ENCODE measurements at regions not wholly inside any gene's neighbourhood (a gene's known extent, or its start where the extent isn't known, plus 50 kb on each side); places are given as distances from the start of the nearest gene placed in this dataset.

DNA sequence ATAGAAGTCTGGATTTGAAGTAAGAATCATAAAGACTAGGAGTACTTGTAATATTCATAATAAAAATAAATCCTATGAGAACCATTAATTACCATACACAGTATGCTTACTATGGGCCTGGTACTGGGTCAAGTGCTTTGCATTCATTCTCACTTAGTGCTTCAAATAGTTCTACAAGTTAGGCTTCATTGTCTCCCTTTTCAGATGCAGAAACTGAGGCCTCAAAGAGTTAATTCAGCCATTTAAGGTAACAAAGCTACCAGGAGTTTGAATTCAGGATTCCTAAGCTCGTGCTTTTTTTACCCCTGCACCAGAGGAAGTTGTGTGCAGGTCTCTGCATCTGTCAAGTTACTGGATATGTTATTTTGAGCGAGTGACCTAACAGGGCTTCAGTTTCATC, 1098.4 kb upstream of the EEF2KMT start:
- intact Hi-C loops (cut with DNase I) = no loop called here
- H3K9me3 ChIP-seq = no peaks in the 10 kb centered on the region
- WGBS = 17% methylated on average over 2 of the region's 2 CpGs

DNA sequence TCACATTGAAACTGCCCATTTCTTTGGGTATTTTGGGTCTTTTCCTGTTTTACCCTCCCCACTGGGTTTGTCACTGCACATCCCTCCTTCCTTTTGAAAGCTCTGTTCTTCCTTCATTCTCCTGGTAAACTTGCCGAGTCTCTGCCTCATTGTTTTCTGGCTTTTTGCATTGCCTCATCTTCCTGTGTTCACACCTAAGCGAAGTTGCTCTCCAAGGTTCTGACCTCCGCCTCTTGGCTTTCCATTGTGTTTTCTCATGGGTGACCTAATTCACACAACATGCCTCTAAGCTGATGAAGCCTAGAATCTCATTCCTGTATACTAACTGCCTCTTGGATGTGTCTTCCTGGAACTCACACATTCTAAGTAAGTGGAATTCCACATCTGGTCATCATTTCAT, 1096.1 kb upstream of the EEF2KMT start:
- no peak for TF ChIP-seq POLR2A (IDR thresholded peaks at IDR 0.05)
- no peak for TF ChIP-seq POLR2AphosphoS5 (IDR thresholded peaks at IDR 0.05)
- TF ChIP-seq, protein P1, sequence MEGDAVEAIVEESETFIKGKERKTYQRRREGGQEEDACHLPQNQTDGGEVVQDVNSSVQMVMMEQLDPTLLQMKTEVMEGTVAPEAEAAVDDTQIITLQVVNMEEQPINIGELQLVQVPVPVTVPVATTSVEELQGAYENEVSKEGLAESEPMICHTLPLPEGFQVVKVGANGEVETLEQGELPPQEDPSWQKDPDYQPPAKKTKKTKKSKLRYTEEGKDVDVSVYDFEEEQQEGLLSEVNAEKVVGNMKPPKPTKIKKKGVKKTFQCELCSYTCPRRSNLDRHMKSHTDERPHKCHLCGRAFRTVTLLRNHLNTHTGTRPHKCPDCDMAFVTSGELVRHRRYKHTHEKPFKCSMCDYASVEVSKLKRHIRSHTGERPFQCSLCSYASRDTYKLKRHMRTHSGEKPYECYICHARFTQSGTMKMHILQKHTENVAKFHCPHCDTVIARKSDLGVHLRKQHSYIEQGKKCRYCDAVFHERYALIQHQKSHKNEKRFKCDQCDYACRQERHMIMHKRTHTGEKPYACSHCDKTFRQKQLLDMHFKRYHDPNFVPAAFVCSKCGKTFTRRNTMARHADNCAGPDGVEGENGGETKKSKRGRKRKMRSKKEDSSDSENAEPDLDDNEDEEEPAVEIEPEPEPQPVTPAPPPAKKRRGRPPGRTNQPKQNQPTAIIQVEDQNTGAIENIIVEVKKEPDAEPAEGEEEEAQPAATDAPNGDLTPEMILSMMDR (IDR thresholded peaks at IDR 0.05) = no peak
- DNase-seq (ENCODE audit: low spot score) = no peak
- Histone ChIP-seq H3K4me1 (replicated peaks) (no peaks in the 10 kb centered on the region), H3K27ac (no peak overlapping the region), H3K36me3 (no peaks in the 10 kb centered on the region), H3K4me3 (no peak overlapping the region), H3K27me3 (replicated peaks; ENCODE audit: insufficient read depth) (no peaks in the 10 kb centered on the region), H3K9me3 (no peaks in the 10 kb centered on the region)
- WGBS = 17% methylated on average over 3 of the region's 3 CpGs
- intact Hi-C loops (cut with DNase I) = no loop called here

More for the DNA sequence above, 1098.4 kb upstream of the EEF2KMT start:
- no peak overlapping the region for H3K4me3 ChIP-seq
- no peaks in the 10 kb centered on the region for H3K36me3 ChIP-seq
- DNase-seq (ENCODE audit: low spot score) = no peak
- no peak overlapping the region for H3K27ac ChIP-seq
- no peaks in the 10 kb centered on the region for H3K4me1 ChIP-seq (replicated peaks)
- TF ChIP-seq POLR2A (IDR thresholded peaks at IDR 0.05) (no peak), POLR2AphosphoS5 (IDR thresholded peaks at IDR 0.05) (no peak)
- TF ChIP-seq, protein P1 (IDR thresholded peaks at IDR 0.05) = no peak
- H3K27me3 ChIP-seq (replicated peaks; ENCODE audit: insufficient read depth) = no peaks in the 10 kb centered on the region

- intact Hi-C loops (cut with DNase I) = no loop called here
- WGBS = 85% methylated on average over 5 of the region's 5 CpGs
- no peaks in the 10 kb centered on the region for H3K27me3 ChIP-seq (replicated peaks; ENCODE audit: insufficient read depth)
Observed at GRCh38 chr16:6192984-6193383, 1095.4 kb upstream of the EEF2KMT start.

DNA sequence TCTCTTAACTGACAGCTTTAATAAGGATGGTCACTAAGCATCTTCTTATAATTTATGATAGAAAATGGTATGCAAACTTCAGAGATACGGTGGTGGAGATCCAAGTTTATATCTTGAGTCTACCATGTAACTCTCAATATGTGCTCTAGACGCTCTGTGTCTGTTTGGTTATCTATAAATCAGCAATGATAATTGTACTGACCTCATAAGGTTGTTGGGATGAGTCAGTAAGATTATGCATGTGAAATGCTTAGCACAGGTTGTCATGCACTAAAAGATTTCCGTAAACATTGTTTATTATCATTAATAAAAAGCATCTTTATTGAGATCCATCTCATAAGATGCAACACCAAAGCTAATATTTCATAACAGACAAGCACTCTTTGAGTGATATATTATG, 1094.9 kb upstream of the EEF2KMT start:
- Histone ChIP-seq H3K27me3 (replicated peaks; ENCODE audit: insufficient read depth) (no peaks in the 10 kb centered on the region), H3K27ac (no peak overlapping the region), H3K4me1 (replicated peaks) (no peaks in the 10 kb centered on the region), H3K4me3 (no peak overlapping the region), H3K9me3 (no peaks in the 10 kb centered on the region), H3K36me3 (no peaks in the 10 kb centered on the region)
- intact Hi-C loops (cut with DNase I) = no loop called here
- TF ChIP-seq, protein P1 (IDR thresholded peaks at IDR 0.05) = no peak
- TF ChIP-seq POLR2A (IDR thresholded peaks at IDR 0.05) (no peak), POLR2AphosphoS5 (IDR thresholded peaks at IDR 0.05) (no peak)
- no peak for DNase-seq (ENCODE audit: low spot score)
- 77% methylated on average over 3 of the region's 3 CpGs for WGBS

More at GRCh38 chr16:6192984-6193383, 1095.4 kb upstream of the EEF2KMT start:
- Histone ChIP-seq H3K36me3 (no peaks in the 10 kb centered on the region), H3K4me1 (replicated peaks) (no peaks in the 10 kb centered on the region), H3K27ac (no peak overlapping the region), H3K9me3 (no peaks in the 10 kb centered on the region), H3K4me3 (no peak overlapping the region)
- TF ChIP-seq POLR2AphosphoS5 (IDR thresholded peaks at IDR 0.05) = no peak
- TF ChIP-seq, protein P1 (IDR thresholded peaks at IDR 0.05) = no peak
- no peak for TF ChIP-seq POLR2A (IDR thresholded peaks at IDR 0.05)
- DNase-seq (ENCODE audit: low spot score) = no peak

- Histone ChIP-seq H3K4me3 (no peak overlapping the region), H3K4me1 (replicated peaks) (no peaks in the 10 kb centered on the region), H3K9me3 (no peaks in the 10 kb centered on the region), H3K27me3 (replicated peaks; ENCODE audit: insufficient read depth) (no peaks in the 10 kb centered on the region), H3K36me3 (no peaks in the 10 kb centered on the region), H3K27ac (no peak overlapping the region)
- WGBS = 88% methylated on average over 7 of the region's 7 CpGs
- intact Hi-C loops (cut with DNase I) = no loop called here
- no peak for DNase-seq (ENCODE audit: low spot score)
- TF ChIP-seq POLR2AphosphoS5 (IDR thresholded peaks at IDR 0.05) (no peak), POLR2A (IDR thresholded peaks at IDR 0.05) (no peak)
- TF ChIP-seq, protein P1 (IDR thresholded peaks at IDR 0.05) = no peak
Observed at GRCh38 chr16:6190776-6191175, 1093.2 kb upstream of the EEF2KMT start.
